Panc1 (cell line): ENCODE measurements at regions not wholly inside any gene's neighbourhood (a gene's known extent, or its start where the extent isn't known, plus 50 kb on each side); places are given as distances from the start of the nearest gene placed in this dataset.

Source experiments
- POLR2AphosphoS5 ChIP-seq: IDR thresholded peaks from 2 replicates; pipeline ENCODE4 v1.6.1; 2012; ENCODE audit warnings: mild to moderate bottlenecking, low read depth, low read length, moderate library complexity
- REST ChIP-seq, 2 experiments: IDR thresholded peaks; 2 replicates each; pipeline ENCODE4 v1.6.1; 2011 to 2012; ENCODE audit warnings: low read depth in 2 of 2, control low read depth in 1 of 2, low read length in 1 of 2, mild to moderate bottlenecking in 1 of 2, moderate library complexity in 1 of 2; ENCODE audit not compliant: insufficient read depth in 1 of 2
- TF ChIP-seq, protein P1 (sequence below): fragments of 450-650 bp; IDR thresholded peaks from 2 replicates; pipeline ENCODE4 v1.5.1; 2017; ENCODE audit warnings: mild to moderate bottlenecking

DNA sequence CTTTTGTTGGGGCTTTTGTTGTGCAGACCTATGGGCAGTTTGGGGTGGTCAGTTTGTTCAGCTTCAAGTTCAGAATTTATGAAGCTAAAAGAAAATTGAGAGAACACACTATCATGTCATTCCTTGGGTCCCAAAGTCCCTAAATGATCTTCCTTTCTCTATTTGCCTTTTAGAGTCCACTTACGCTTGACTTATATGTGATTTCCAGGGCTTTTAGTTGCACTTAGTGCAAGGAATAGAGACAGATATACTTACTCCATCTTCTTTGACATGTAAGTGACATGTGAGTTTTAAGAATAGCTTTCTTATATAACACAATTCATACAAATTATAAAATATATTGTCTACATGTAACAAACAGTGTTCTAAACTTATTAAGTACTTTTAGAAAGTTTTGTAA is 660.1 kb upstream of the SLITRK1 start:
- no peak for TF ChIP-seq REST (IDR thresholded peaks at IDR 0.05; ENCODE audit: insufficient read depth in 1 of 2, low read depth in 2 of 2, low read length in 1 of 2)
- TF ChIP-seq, protein P1, sequence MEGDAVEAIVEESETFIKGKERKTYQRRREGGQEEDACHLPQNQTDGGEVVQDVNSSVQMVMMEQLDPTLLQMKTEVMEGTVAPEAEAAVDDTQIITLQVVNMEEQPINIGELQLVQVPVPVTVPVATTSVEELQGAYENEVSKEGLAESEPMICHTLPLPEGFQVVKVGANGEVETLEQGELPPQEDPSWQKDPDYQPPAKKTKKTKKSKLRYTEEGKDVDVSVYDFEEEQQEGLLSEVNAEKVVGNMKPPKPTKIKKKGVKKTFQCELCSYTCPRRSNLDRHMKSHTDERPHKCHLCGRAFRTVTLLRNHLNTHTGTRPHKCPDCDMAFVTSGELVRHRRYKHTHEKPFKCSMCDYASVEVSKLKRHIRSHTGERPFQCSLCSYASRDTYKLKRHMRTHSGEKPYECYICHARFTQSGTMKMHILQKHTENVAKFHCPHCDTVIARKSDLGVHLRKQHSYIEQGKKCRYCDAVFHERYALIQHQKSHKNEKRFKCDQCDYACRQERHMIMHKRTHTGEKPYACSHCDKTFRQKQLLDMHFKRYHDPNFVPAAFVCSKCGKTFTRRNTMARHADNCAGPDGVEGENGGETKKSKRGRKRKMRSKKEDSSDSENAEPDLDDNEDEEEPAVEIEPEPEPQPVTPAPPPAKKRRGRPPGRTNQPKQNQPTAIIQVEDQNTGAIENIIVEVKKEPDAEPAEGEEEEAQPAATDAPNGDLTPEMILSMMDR, result no peak
- no peak for TF ChIP-seq POLR2AphosphoS5
